Embryonic facial prominence (tissue), 1 donor: ENCODE measurements at regions not wholly inside any gene's neighbourhood (a gene's known extent, or its start where the extent isn't known, plus 50 kb on each side); places are given as distances from the start of the nearest gene placed in this dataset.

Source experiments
- DNase-seq: peaks from one replicate; pipeline ENCODE4 v3.0.0-alpha.2; 2016; ENCODE audit errors: extremely low spot score

DNA sequence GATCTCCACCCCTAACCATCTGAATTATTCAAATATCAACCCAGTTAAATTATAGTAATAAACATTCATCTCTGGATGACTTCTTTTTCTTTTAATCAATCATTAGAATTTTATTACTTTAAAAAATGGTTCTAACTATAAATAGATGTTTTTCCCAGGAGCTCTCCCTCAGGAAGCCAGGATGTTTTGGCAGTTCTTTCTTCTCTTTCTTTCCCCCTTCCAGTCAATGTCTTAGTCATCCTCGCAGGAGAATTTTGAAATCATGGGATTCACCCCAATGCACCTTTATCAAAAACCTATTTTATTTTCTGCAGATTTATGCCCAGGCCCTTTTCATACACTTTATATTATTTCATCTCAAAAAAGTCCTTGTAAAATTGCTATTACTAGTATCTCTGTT, 711.6 kb downstream of the CDH11 start:
- DNase-seq = no peak

DNA sequence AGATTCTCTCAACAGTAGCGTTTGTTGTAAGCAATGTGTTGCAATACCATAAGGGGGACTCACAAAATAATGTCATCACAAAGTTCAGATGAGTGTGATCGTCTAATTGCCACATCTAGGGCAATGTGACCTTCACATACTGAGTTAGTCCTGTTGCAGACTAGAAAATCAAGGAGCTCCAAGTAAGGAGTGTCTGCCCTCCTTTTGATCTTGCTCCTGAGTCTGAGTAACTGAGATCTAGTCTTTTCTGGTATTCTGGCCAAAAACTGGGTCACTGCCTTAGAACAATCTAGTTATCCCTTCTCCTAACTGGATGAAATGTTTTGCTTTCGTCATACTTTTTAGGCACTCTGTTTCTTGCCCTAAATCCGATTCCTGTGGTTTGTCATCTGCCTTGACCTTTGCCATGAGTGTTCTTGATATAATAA, 712.1 kb downstream of the CDH11 start:
- DNase-seq = no peak

DNA sequence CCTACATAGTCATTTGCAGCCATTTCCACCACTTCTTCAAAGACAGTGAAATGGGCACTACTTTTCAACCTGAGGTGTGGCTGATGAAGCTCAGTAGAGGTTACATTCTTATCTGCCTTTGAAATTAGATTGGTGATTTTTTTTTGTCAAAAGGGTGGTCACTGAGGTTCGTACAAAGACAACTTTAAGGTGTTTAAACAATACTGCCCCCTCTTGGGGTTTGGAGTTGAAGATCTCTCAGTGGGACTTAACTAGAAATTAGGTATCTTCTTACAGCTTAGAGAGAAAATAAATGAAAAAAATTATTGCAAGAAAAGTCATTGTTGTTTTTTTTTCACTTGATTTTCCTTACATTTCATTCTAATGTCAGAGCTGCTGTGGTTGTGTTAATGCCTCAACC, 713.2 kb downstream of the CDH11 start:
- no peak for DNase-seq

DNA sequence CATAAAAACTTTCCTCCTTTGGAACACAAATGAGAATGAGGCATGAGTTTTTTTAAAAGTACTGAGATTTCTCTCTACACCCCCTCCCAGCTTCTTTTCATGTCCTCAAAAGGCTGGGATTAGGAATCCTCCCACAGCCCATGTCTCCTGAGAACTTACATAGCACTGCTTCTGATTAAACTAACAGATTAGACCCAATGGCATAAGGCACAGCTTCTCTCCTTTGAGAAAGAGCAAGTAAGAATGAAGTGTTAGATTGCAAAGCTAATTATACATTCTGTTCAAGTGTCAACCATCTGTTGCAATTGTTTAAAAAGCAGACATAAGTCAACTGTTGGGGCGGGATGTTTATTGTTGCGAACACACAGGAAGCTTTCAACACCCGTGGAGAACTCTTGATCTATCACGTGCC, 715.1 kb downstream of the CDH11 start:
- DNase-seq = no peak

DNA sequence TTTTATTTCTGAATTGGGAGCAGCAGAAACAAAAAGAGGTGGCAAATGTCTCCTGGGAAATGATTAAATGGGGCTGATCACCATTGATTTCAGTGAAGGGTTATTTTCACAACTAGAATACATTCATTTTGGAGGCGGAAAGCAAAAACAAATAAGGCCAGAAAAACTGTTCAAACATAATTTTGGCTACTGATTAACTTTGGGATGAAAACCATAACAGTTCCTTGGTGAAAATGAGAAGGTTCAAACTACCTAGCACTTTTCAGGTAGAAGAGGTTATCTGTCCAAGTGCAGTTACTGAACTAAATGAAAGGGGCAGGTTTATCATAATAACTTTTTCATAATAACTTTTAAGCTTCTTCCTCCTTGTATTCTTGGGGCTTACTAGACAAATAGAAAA, 718.5 kb downstream of the CDH11 start:
- DNase-seq = no peak

DNA sequence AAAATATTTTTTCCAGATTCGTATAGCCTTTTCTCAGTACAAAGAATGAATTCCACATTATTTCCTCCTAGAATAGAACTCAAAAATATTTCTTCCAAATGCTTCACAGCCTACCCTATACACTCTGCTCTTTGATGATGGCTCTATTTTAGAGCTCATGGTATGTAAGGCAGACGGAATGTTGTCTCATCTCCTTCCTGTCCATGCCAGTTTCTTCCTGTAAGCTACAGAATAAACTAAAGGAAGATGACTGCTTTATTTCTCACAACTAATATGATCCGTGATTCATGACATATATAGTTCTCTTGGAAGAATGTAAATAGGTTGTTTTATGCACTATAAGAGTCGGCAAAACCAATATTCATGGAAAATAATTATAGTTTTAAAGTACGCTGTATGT, 723.1 kb downstream of the CDH11 start:
- no peak for DNase-seq

DNA sequence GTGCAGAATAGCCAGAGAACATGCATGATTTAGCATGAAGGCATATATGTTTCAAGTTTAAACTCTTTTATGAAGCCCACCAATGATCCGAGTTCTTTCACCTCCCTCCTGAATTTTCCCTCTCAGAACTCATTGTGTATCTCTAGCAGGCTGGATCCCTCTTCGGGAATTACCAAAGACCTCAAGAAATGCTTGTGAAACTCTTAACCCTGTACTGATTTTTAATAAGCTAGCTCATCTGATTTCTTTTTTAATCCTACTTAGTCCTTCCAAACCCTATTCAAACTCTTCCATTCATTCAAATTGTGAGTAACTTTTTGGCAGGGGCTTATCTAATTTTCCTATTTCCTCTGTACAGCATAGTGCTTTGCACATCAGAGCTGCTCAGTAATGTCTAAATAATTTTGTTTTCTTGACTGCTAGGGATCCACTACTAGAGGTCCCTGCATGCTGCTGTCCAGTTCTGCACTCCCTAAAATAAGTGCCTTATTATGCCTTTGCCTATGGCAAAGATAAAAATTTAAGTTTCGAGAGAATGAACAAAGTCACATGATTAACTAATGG, 723.8 kb downstream of the CDH11 start:
- DNase-seq = no peak

DNA sequence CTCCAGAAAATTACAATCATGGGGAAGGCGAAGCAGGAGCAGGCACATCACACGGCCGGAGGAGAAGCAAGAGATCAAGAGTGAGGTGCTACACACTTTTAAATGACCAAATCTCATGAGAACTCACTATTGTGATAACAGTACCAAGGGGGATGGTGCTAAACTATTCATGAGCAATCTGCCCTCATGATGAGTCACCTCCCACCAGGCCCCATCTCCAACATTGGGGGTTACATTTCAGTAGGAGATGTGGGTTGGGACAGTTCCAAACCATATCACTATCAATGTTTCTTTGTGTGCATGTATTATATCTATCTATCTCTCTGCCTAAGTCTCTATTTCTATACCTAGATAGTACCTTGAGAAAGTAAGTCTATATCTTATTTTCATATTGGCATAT, 724.8 kb downstream of the CDH11 start:
- no peak for DNase-seq

DNA sequence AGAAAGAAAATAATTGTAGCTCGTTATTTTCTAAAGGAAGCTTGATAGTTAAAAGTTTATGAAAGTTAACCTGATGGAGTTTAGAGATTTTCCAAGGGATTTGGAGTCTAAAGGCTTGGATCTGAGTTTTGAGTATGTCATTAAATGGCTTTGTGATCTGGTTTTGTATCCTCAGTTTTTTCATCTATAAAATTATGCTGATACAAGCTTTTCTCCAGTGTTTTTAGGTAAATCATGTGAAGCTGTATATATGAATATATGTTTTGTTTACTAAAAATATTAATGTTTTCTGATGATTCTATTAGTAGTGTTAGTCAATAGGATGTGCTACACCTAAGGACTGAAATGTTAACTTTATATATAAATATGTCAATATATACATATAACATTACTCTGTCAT, 727.8 kb downstream of the CDH11 start:
- no peak for DNase-seq

DNA sequence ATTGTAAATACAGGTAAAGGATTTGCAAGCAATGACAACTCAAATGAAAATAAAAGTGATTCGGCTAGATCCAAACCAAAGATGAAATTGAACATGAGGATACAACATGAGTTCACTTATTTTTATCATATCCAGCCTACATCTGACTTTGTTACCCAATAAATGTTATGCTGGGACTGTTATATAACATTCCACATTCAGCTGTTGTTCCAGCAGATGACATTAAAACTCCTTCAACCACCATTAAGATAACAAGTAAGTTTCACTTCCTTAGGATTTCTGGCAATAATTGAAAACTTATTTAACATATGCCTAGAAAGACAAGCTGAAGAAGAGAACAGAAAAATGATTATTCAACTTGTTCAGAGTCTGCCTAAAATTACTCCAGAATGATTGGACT, 729.4 kb downstream of the CDH11 start:
- DNase-seq = no peak

DNA sequence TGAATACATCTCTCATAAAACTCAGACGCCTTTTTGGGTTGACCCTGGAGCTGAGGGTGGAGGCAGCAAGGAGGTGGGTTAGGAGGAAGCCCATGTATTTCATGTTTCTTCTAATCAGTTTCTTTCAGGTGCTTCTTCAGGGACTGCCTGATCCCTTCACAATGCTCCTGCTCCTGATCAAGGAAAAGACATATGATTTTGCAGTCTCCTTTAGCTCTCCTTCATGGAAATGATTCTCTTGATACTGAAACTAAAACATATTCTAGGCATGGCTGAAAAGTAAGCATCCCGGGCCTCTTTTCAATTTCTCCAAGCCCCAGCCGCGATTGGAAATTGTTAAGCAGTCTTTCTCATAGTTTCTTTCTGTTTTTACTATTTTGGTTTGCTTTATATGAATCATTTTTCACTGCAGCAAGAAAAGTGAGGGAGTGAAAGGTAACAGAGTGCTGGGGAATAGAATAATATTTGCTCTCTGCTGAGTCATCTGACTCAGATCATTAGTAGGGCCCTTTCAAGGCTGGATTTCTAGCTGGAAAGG, 730.7 kb downstream of the CDH11 start:
- DNase-seq = no peak

DNA sequence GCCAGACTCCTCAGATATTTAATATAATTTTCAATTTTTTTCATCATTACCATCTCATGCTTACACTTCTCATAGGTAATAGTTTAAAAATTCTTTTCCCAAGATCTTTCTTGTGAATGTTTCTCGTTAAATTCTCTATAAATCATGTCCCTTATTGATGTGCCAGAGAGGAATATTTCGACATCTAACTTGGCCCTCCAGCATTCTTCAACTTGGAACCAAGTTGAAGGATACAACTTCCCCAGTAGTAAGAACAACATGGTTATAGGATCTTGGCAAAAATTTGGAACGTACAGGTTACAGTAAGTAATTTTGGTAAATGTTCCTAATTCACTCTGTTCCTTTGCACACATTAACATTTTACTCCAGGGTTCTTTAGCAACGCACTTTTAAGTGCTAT, 731.8 kb downstream of the CDH11 start:
- DNase-seq = no peak

DNA sequence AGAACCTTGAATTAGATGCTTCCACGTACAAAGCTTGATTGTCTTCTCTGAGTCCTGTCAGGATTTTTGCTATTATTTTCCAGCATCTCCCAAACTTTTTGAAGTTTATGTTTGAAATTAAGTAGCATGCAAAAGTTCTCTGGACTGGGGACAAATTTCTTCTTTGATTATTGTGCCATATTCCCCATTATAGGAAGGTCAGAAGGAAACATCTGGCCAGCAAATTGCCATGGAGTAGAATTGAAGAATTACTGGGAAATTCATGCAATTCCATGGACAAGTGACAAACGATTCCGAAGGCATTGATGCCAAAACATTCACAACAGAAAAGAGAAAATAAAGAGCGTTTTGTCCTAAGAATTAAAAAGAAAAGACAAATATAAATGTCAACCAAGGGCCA, 737.2 kb downstream of the CDH11 start:
- no peak for DNase-seq

DNA sequence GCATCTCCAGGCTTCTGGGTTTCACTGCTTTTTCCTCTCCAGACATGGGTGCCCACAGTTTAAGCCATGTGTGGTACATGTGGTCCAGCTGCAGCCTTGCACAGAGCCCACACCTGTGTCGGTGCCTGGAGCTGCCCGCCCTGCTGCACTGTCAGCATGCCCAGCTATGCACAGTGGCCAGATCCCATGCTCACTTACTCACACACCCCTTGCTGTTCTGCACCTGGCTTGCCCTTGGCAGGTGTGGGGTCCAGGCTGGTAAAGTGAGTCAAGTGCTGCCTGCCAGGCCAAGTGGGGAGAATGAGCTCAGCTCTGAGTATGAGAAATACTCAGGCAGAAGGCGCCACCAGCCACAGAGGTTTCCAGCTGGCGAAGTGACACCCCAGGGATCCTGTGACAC, 739.9 kb downstream of the CDH11 start:
- DNase-seq = no peak

DNA sequence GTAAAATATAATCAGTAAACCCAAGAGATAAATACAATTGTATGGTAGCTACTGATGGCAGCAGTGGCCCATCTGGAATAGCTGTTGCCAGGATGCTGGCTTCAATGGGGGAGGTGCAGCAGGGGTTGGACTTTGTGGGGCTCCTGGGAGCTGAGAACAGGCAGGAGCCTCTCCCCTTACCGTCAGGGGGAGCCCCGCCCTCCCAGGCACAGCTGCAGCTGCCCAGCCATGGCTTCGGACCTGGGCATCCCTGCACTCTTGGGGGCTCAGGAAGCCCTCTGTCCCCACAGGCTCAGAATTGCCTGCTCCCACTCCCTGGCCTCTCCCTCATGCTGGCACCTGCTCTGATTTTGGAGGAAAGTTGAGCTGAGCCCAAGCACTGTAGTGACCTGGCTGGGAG, 741.1 kb downstream of the CDH11 start:
- no peak for DNase-seq

DNA sequence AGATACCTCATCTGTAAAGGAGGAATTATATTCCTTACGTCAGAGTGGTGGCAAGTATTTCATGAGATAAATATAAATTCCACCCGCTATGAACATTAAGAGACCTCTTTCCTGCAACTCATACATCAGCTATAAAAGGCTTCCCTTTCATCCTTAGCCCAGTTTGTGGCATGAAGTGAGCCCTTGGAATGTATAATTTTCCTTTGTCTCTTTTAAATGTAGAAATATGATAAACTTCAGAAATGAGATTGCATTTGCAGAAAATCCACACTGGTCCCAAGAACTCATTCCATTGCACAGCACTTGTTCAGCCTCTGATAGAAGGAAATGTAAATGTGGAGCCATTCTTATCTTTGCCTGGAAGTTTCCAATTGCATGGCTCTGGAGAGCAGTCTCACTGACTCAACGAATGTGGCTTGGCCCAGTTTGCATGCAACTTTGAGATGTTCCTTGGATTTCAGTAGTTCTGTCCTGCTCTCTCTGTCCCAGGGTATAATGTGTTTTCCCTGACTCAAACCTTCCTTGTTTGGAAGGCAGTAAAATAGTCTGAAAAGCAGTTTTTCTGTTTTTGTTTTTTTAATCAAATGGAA, 746.4 kb downstream of the CDH11 start:
- no peak for DNase-seq

DNA sequence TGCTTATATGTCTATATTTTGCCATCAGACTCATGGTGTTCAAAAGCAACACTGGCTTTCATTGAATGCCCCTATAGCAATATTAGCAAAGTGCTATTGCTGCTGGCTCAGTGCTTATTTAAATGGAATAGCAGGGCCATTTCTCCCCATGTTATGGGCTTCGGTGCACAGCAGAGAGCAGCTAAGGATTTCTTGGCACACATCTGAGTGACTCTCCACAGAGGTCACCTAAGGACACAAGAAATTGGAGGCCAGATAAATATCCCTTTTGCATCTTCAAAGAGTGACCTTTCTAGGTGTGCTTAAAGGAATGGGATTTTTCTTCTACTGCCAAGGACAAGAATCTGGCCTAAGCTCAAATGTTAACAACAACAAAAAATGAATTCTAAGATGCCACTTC, 751.8 kb downstream of the CDH11 start:
- DNase-seq = no peak

DNA sequence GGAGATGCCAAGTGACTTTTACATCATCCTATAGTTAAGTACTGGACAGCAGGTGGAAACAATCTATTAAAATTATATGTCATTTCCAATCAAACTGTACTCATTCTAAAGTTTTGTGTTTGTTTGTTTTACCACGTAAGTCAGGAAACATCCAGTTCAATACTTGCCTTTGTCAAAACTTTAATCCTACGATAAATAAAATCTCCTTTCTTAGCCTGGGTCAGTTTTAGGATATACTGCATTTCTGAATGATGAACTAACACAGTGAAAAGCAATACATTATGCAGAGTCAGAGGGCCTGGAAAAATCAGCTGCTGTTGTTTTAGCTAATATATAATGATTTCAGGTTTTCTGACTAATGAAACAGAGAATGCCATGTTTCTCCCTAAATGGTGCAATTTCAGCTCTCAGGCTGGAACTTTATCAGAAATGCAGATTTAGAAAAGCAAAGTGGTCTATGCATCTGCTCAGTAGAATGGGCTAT, 756.4 kb downstream of the CDH11 start:
- no peak for DNase-seq

DNA sequence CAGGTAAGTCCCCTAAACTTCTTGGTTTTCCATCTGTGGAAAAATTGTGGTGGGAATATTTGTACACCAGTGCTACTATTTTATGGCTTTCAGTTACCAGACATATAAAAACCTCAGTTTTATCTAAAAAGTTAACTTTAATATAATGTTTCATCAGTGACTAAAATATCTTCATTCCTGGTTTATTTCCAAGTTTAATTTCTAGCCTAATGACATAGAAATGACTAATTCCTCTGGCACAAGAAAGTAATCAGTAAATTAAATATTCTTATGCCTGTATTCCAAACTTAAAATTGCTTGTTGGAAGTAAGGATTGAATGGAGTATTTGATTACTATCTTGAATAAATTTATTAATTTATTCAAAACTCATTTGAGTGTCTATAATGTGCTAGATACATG, 757.0 kb downstream of the CDH11 start:
- no peak for DNase-seq

DNA sequence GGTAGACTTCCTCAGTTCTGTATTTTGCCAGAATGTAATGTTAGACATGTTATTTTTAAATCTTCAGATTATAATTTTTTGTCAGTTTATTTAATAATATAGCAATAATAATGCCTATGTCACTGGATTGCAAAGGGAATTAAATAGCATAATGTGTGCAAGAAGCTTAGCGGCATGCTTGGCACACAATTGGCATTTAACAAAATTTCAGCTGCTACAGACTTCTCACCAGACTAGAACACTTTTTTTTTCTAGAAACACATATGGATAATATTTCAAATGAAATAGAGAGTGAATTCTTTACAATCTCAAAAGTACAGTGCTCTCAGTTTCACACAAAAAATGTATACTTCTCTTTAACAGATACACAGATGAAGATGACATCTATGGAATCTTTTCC, 757.4 kb downstream of the CDH11 start:
- no peak for DNase-seq

DNA sequence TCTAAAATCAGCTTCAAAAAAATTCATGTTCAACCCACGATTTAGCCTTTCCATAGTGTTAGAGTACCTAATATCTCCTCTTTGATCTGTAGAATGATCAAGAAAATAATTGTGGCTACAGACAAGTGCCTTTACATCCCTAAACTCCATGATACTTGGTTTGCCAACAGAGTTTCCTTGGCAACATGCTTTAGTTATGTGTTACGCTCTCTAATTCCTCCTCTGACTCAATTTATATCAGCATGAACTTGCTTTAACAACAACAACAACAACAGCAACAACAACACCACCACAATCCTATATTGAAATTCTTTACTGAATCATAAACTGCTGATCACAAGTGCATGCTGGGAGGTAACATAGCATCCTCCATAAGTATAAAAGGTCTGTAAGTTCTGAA, 757.8 kb downstream of the CDH11 start:
- no peak for DNase-seq

DNA sequence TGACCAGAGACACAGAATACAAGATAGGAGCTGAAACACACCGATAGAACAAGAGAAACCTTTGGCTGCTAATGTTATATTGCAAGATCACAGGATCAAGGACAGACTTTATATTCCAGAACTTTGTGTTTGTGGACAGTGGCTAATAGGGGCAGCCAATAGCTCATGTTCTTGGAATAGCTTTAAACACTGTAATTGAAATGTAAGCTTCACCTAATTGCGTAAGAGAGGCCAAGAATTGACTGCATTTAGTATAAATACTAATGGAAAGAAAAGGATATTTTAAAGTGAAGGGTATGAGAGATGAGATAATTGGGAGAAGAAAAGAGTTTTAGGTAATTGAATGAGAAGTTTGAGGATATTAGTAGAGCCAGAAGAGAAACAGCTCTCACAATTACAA, 758.8 kb downstream of the CDH11 start:
- no peak for DNase-seq

DNA sequence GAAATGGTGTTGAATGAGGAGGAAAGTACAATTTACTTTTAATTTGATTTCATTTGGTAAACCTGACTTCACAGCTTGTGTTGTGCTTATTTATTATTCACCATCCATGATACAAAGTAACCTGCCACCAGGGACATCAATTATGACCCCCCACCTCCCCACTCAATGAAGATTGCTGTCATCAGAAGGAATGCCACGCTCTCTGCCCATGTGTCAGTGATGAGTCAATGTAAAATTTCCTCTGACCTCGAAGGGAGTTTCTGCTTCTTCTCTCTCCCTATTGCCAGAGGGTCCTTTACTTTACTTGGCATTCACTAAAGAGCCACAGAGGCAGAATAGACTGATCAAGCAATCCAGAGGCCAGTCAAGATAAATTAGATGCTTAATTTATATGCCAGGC, 759.7 kb downstream of the CDH11 start:
- no peak for DNase-seq

DNA sequence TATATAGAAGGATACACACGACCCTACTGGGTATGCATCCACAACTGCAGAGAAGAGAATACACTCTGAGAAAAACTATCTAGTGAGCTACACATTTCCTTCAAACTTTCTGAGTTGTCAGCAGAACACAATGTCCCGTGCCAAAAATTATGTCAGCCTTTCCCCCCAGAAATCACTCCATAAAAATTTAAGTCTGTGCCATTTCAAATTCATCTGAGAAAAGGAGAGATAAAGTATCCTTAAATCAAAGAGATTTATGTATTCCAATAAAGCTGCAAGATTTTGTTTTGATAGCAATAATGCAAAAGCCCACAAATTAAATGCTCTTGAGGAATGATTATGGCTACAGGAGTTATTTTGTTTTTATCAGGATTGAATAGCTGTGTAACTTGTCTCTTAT, 760.1 kb downstream of the CDH11 start:
- DNase-seq = no peak
